Effector CD4-positive, alpha-beta T cell (primary cell): ENCODE measurements at regions not wholly inside any gene's neighbourhood (a gene's known extent, or its start where the extent isn't known, plus 50 kb on each side); places are given as distances from the start of the nearest gene placed in this dataset.

Source experiments
- DNase-seq: peaks from one replicate; pipeline ENCODE4 v3.0.0-alpha.2; 2020

DNA sequence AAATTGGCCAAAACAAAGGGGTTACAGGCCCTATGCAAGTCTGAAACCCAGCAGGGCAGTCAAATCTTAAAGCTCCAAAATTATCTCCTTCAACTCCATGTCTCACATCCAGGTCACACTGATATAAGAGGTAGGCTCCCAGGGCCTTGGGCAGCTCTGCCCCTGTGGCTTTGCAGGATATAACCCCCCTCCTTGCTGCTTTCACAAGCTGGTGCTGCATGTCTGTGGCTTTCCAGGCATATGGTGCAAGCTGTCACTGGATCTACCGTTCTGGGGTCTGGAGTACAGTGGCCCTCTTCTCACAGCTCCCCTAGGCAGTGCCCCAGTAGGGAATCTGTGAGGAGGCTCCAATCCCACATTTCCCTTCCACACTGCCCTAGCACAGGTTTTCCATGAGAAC is 519.6 kb downstream of the ETS1 start:
- no peak for DNase-seq

GRCh38 chr11:128066399-128066798 is 521.0 kb downstream of the ETS1 start:
- DNase-seq, result no peak

DNA sequence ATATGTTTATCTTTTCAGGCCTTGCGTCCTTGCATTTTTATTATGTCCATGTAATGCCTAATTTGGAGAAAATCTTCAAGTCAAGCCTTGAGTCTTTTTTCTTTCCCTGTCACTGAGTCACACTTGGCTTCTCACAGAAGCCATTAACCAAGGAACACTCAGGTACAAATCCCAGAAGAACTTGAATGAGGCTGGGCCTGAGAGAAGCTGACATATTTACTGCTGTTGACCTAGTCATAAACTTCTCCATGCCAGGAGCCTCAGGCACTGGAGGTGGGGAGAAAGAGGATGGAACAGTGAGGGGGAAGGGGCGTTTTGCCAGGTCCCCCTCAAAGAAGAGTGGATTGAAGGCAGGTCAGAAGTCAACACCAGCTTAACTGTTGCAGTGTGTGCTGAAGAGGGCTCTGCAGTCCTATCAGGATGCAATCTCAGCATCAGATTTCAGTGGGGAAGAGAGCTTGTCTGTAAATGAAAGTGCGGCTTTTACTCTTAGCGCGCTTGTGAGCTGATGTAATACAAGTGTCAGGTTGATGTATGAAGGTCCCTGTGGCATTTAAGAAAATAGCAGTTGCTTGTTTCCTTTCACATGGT is 526.0 kb downstream of the ETS1 start:
- no peak for DNase-seq

GRCh38 chr11:128058580-128059208 is 528.7 kb downstream of the ETS1 start:
- DNase-seq, result no peak

- DNase-seq, result no peak
Observed at GRCh38 chr11:128057786-128058395, 529.5 kb downstream of the ETS1 start.

- no peak for DNase-seq
Observed at GRCh38 chr11:128055576-128056217, 531.7 kb downstream of the ETS1 start.

GRCh38 chr11:128053981-128054931 is 533.1 kb downstream of the ETS1 start:
- no peak for DNase-seq

- DNase-seq, result no peak
Observed at GRCh38 chr11:128052912-128053641, 534.3 kb downstream of the ETS1 start.

GRCh38 chr11:128048121-128048520 is 539.2 kb downstream of the ETS1 start:
- DNase-seq, result no peak

DNA sequence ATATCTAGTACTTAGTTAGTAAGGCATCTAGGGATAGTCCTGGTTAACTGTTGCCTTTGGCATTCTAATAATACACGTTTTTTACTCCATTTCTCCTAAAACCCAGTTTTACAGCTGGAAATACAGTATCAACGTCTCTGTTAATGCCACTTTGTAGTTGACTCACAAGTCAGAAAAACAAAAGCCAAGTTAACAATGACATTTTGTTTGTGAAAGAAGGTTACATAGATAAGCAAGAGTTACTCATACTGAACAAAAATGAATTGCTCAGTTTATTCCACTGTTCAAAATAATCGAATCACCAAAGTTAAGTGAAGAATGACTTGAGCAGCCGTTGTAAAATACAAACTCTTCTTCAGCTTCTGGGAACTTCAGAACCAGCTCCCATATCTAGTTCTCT is 540.3 kb downstream of the ETS1 start:
- DNase-seq, result no peak

DNA sequence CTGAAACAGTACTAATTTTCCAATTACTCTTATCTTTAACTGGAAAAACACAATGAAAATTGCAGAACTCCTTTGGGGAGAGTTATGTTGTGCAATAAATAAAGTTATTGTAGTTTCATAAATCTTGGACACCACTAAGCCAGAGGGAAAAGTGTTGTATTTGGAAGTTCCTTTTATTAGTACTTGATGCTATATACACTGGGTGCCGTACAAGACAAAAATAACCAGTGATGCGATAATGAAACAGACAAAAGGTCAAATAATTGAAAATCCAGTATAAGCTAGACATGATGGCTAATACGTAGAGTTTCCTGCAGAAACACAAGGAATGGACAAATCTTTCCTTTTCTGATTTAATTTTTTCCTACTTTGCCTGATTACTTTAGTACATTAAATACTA is 541.1 kb downstream of the ETS1 start:
- no peak for DNase-seq

DNA sequence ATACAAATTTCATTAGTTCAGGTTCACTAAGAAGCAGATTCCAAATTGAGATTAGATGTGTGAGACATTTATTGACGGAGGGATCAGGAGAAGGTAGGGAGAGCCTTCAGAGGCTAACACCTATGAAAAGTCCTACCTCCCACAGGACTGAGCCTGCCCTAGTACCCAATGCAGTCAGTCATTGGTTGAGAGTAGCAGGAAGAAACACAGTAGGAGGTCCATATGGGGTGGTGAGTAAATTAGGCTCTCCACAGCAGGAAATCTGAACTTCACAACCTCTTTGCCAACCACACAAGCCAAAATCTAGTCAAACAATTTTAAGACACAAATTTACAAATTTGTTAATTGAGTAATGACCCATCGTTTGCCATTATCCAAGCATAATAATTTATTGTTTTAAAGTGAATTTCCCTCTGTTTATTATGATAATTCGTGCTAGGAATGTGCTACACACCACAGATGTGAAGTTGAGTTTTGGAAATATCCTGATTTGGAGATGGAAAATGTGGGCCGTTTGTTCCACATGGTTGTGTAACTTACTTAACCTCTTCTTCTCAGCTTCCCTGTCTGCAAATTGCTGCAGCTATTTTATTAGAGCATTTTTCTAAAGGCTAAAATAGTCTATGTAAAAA is 542.1 kb downstream of the ETS1 start:
- DNase-seq, result no peak

DNA sequence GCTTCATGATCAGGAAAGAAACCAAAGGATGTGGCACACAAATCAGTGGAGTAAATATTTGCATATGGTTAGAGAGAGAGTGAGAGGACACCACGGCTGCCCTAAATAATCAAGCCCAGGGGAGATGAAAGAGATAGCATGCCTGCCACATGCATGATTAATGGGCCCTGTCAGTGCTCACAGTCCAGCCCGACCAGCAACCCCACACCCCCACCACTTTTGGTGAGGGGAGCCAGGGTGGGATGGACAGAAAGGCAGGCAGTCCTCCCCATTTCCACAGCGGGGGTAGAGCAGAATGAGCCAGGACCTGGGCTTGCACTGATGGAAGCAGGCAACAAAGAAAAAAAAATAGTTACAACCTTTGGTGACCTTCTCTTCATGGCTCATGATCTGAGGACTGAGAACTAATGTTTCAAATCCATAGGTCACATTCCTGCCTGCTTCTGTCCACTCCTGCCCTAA is 545.0 kb downstream of the ETS1 start:
- no peak for DNase-seq

- no peak for DNase-seq
Observed at GRCh38 chr11:128040603-128041002, 546.8 kb downstream of the ETS1 start.

GRCh38 chr11:128039140-128040021 is 548.0 kb downstream of the ETS1 start:
- peak; percentile 63 for DNase-seq

GRCh38 chr11:128036556-128037093 is 550.7 kb downstream of the ETS1 start:
- no peak for DNase-seq

DNA sequence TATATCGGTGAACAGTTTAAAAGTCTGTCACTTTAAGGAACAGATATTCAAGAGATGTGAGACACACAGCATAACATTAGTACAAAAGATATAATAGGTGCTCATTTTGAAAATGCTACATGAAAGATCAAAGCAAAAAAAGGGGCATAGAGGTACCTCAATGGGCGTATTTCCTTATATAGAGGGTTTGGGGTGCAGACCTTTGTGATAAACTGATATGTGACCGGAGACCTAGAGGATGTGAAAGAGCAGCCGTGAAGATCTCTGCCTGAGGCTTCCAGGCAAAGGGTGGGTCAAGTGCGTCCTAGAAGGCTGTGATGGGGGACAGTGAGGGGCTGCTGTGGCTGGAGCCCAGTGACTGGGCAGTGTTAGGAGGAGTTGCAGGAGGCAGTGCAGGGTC is 551.4 kb downstream of the ETS1 start:
- DNase-seq, result no peak

DNA sequence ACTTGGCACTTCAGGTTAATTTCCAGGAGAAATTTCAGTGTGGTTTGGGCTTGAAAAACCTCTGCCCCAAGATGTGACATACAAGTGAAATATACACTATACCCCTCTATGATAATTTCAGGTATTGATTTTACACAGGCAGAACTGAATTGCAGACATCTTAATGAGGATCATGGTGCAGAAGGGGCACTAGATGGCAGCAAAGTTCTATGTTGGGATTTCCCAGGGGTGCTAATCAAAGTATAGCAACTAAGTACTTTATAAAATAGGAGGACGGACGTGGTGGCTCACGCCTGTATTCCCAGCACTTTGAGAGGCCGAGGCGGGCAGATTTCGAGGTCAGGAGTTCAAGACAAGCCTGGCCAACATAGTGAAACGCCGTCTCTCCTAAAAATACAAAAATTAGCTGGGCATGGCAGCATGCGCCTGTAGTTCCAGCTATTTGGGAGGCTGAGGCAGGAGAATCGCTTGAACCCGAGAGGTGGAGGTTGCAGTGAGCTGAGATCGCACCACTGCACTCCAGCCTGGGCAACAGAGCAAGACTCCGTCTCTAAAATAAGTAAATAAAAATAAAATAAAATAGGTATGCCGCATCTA is 555.7 kb downstream of the ETS1 start:
- peak; percentile 59 for DNase-seq

GRCh38 chr11:128029219-128029722 is 558.1 kb downstream of the ETS1 start:
- no peak for DNase-seq

DNA sequence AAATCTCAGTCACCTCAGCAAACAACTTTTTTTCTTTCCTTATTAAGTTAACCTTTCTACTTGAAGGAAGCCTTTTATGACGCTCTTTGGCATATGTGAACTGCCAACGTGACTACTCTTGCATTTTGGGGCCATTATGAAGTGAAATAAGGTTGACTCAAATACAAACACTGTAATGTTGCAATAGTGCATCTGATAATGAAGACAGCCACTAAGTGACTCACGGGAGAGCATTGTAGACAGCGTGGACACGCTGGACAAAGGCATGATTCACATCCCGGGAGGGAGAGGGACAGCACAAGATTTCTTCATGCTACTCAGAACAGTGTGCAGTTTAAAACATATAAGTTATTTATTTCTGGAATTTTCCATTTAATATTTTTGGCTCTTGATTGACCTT is 560.8 kb downstream of the ETS1 start:
- no peak for DNase-seq
